HG03103 (cell line): ENCODE measurements at regions not wholly inside any gene's neighbourhood (a gene's known extent, or its start where the extent isn't known, plus 50 kb on each side); places are given as distances from the start of the nearest gene placed in this dataset.
"Not testable (repeated sequence)": the region's sequence is repeated elsewhere in the genome, so short reads cannot be mapped to it uniquely, and the experiment has no call there.

ENCODE experiments used
- ATAC-seq: cut with Tn5 transposase; IDR thresholded peaks from one replicate; pipeline ENCODE4 v1.9.1; 2021; ENCODE audit warnings: low read depth; ENCODE audit not compliant: unreplicated experiment

GRCh38 chr7:126179916-126180315 lies 1072.8 kb downstream of the GRM8 start:
- ATAC-seq, result no peak

GRCh38 chr7:126178865-126179264 lies 1073.9 kb downstream of the GRM8 start:
- no peak for ATAC-seq

DNA sequence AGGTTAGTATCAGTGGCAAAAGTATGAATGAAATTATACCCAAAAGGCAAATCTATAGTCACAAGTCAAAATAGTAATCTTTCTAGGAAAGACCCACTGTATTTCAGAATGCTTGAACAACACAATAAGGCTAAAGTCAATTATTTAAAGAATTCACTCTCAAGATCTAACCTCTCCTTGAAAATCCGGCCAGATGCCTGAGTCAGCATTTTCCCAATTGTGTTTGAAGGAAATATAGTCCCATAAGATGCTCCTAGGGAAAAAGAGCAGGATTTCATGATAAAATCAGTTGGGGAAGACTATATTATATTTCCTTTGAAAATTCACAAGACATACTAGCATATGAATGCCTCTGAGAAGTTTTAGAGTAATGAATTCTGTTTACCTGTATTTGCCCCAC lies 1075.0 kb downstream of the GRM8 start:
- no peak for ATAC-seq

GRCh38 chr7:126166645-126167044 lies 1086.1 kb downstream of the GRM8 start:
- ATAC-seq, result no peak

GRCh38 chr7:126163647-126164046 lies 1089.1 kb downstream of the GRM8 start:
- no peak for ATAC-seq

- ATAC-seq, result no peak
These were observed 1095.3 kb downstream of the GRM8 start for GRCh38 chr7:126157391-126157790.

- ATAC-seq, result no peak
These were observed 1102.3 kb downstream of the GRM8 start for GRCh38 chr7:126150278-126150958.

DNA sequence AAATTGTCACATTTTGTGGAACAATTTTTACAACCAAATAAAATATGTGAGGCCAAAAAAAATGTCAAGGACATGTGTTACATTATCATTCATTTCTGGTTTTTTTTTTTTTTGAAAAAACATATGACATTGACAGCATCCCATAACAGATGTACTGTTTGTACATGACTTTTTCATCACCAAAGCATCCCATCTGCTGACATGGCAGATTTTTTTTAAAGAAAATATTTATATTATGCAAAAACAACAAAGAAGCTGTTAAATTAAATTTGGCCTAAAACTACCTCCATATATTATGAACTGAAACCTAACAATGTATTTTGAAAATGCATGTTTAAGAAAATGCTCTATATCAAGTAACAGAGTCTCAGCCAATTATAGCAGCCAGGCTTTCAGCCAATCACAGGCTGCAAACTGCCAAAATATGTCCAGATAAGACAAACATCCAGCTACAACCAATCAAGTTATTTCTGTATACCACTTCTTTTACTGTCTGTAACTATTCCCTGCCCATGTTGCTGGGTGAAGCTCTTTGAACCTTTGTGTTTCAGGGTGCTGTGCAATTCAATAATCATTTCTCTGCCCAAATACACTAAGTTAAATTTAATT lies 1111.8 kb downstream of the GRM8 start:
- no peak for ATAC-seq

GRCh38 chr7:126119981-126120380 lies 1132.8 kb downstream of the GRM8 start:
- ATAC-seq, result no peak

GRCh38 chr7:126103582-126103981 lies 1149.2 kb downstream of the GRM8 start:
- ATAC-seq, result no peak

DNA sequence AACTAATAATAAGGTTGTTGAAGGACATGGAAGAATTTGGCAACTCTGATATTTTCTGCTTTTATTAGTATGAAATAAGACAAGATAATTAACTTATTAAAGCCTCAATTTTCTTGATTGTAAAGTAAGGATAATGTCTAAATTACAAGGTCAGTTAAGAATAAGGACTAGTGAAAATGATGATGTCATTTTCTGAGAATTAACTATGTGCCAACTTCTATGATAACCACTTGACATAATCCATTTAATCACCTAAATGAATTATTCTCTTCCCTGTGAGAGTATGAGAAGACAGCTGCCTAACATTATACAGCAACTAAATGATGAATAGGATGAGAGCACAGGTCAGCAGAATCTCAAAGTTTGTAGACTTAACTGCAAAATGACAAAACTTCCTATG lies 1153.4 kb upstream of the POT1 start:
- no peak for ATAC-seq

DNA sequence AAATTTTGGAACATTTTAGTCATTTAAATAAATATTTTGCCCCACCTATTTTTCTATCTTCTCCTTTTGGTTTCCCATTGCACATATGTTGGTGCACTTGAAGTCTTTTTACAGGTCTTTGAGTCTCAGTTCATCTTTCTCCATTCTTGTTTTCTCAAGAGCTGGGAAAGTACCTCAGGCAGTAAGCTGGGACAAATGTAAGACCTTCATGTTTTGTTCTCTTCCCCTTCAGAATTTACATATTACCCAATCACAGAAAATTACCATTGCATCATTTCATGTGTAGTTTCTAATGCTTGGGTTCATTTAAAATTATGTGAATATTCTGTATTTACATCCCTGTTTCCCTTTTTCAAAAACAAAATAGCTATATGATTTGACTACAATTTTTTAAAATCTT lies 1150.0 kb upstream of the POT1 start:
- no peak for ATAC-seq

- ATAC-seq, result no peak
These were observed 1149.5 kb upstream of the POT1 start for GRCh38 chr7:126079151-126079550.

DNA sequence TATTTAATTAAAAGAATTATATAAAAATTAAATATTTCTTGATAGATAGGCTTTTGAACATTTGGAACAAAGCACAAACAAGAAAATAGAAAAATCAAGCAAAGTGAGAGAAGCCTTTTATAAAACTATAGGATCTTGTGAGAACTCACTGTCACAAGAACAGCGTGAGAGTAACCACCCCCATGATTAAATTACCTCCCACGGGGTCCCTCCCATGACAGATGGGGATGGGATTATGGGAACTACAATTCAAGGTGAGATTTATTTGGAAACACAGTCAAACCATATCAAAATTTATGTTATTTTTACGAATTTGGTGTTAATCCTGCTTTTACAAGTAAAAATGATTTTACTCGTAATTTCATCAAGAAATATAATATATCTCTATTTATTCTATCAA lies 1136.1 kb upstream of the POT1 start:
- ATAC-seq, result no peak

GRCh38 chr7:126057979-126058378 lies 1128.4 kb upstream of the POT1 start:
- no peak for ATAC-seq

DNA sequence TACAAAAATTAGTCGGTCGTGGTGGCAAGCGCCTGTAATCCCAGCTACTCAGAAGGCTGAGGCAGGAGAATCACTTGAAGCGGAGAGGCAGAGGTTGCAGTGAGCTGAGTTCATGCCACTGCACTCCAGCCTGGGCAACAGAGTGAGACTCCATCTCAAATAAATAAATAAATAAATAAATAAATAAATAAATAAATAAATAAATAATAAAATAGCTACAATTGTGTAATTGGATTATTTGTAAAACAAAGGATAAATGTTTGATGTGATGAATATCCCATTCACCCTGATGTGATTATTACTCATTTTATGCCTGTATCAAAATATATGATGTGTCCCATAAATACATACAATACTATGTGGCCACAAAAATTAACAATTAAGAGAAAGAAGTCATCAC lies 1127.0 kb upstream of the POT1 start:
- not testable (repeated sequence) for ATAC-seq

GRCh38 chr7:126052229-126052628 lies 1122.6 kb upstream of the POT1 start:
- ATAC-seq, result no peak

DNA sequence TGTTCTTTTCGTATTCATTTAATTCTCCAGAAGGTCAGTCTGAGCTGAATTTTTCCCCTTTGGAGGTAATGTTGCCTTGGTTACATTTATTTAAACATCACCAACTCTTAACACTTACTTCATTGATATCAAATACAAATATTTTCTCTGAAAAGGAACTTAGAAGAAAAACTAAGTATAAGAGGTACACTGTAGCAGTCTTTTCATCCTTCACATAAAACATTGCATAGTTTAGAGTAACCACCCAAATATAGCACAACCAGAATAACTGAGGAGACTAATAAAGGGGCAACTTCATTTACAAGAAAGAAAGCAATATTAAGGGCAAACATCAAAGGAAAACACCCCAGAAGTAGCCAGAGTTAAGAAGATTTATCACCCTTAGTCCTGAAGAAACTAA lies 1115.0 kb upstream of the POT1 start:
- no peak for ATAC-seq

GRCh38 chr7:126041472-126041871 lies 1111.8 kb upstream of the POT1 start:
- ATAC-seq, result no peak

- ATAC-seq, result no peak
These were observed 1110.8 kb upstream of the POT1 start for GRCh38 chr7:126040114-126041045.

DNA sequence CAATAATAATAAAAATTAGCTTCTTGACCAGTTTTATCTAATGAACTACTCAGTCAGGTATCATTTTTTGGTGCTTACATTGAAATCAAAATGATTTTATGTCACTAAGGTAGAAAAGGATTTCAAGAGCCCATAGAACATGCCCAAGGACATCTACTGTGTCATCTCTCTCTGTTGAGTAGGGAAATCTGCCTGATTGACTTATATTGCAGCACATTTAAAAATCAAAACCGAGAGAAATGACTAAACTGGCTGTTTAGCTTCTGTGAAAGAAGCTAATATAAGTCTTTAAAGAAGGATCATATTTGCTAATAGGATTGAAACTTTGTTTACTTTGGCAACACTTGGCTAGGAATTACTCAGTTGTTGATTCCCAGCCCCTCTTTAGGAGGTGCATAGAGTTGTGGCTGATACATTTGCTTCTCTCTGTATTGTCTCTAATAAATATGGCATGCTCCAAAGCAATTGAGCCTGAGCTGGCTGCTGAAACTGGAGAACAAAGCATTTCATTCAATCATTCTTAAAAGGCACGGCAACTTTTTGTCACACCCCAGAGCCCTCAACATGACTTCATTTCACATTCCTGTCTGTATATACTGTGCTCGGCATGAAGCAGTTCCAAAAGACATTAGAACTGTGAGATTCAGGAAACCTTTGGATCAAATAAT lies 1096.9 kb upstream of the POT1 start:
- ATAC-seq, result no peak
